ENCODE measurements at regions not wholly inside any gene's neighbourhood (a gene's known extent, or its start where the extent isn't known, plus 50 kb on each side); places are given as distances from the start of the nearest gene placed in this dataset.
A peak's percentile ranks its signal among the peaks of the same experiment; 100 is the strongest.

DNA sequence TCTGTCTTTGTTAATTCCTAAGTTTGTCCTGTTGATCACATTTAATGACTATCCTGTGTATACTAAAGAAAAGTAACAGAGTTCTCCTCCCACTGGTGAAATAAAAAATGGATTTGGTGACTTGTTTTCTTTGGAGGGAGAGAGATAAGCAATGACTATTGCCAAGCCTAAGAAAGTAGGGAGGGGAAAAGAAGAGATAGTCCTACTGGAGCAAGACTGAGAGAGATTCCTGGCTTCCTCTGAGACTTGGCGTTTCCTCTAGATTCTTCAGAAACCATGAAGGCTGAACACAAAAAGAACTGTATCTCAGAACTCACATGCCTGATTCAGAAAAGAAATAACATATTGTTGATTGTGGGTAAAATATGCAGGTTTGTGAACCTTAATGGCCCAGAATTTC, 406.5 kb downstream of the FOXO1 start:
- no peak for DNase-seq (ENCODE audit: extremely low read depth, low read depth)
- TF ChIP-seq, protein P1, sequence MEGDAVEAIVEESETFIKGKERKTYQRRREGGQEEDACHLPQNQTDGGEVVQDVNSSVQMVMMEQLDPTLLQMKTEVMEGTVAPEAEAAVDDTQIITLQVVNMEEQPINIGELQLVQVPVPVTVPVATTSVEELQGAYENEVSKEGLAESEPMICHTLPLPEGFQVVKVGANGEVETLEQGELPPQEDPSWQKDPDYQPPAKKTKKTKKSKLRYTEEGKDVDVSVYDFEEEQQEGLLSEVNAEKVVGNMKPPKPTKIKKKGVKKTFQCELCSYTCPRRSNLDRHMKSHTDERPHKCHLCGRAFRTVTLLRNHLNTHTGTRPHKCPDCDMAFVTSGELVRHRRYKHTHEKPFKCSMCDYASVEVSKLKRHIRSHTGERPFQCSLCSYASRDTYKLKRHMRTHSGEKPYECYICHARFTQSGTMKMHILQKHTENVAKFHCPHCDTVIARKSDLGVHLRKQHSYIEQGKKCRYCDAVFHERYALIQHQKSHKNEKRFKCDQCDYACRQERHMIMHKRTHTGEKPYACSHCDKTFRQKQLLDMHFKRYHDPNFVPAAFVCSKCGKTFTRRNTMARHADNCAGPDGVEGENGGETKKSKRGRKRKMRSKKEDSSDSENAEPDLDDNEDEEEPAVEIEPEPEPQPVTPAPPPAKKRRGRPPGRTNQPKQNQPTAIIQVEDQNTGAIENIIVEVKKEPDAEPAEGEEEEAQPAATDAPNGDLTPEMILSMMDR (IDR thresholded peaks at IDR 0.05; ENCODE audit: low read depth, low read length) = no peak

DNA sequence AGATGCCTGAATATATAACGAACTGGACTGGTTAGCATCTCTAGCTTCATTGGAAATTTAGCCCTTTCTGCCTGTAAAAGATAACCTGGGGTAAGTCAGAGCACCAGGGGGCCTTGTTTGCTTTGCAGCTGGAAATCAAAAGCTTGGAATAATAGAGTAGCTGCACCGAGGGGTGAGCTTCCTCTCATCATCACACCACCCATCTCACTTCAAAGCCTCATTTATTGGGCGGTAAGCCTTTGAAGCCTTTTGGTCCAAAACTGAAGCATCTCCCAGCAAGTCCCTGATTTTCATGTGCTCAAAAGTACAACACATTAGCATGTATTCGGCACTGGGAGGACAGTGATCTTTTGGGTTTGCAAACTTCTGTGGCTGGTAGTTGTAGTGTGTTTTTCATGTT, 405.1 kb downstream of the FOXO1 start:
- TF ChIP-seq, protein P1 (IDR thresholded peaks at IDR 0.05; ENCODE audit: low read depth, low read length) = no peak
- DNase-seq (ENCODE audit: extremely low read depth, low read depth) = no peak

DNA sequence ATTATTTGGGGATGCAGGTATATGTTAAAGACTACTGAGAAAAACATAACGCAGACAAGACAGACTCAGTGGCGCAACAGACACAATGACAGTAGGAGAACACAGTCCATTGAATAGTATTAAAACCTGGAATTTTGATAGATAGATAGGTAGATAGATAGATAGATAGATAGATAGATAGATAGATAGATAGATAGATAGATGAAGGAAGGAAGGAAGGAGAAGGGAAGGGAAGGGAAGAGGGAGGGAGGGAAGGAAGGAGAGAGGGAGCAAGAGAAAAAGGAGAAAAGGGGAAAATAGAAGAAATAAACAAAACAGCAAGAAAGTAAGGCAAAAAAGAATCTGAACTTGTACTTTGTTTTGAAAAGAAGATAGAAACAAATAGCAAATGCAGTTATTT, 404.5 kb downstream of the FOXO1 start:
- TF ChIP-seq, protein P1 (IDR thresholded peaks at IDR 0.05; ENCODE audit: low read depth, low read length) = no peak
- DNase-seq (ENCODE audit: extremely low read depth, low read depth) = no peak

DNA sequence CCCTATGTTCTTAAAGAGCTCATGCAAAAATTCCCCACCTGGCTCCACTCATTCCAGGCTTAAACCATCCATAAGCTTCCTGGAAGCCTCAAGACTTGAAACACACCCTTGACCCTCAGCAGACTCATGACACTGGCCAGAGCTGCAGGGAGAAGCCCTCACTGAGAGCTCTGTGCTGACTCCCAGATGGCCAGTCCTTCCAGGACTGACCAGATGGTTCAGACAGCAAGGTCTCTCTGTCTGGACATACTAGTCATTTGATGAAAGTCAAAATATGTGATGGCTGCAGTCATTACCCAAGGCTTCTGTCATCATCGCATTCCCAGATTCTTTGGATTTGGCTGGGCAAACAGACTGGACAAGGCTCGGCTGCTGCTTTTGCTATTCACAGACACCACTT, 397.4 kb downstream of the FOXO1 start:
- TF ChIP-seq, protein P1 (IDR thresholded peaks at IDR 0.05; ENCODE audit: low read depth, low read length) = no peak
- DNase-seq (ENCODE audit: extremely low read depth, low read depth) = no peak

DNA sequence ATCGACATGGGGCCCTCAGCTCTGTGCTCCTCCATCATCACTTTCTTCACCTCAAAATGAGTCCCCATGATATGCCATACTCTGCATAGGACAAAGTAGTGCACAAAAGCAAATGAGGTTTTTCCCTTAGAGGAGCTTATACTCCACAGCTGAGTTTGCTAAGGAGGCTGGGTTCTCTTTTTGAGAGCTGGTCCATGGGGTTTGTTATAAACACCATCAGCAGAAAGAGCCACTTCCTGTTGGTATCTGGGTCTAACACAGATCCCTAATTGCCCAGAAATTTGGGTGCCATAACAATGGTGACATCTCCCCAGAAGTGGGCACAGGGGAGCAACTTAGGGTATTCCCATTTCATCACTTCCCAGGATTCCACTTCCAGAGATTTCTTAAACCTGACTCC, 395.7 kb downstream of the FOXO1 start:
- TF ChIP-seq, protein P1 (IDR thresholded peaks at IDR 0.05; ENCODE audit: low read depth, low read length) = no peak
- DNase-seq (ENCODE audit: extremely low read depth, low read depth) = no peak

DNA sequence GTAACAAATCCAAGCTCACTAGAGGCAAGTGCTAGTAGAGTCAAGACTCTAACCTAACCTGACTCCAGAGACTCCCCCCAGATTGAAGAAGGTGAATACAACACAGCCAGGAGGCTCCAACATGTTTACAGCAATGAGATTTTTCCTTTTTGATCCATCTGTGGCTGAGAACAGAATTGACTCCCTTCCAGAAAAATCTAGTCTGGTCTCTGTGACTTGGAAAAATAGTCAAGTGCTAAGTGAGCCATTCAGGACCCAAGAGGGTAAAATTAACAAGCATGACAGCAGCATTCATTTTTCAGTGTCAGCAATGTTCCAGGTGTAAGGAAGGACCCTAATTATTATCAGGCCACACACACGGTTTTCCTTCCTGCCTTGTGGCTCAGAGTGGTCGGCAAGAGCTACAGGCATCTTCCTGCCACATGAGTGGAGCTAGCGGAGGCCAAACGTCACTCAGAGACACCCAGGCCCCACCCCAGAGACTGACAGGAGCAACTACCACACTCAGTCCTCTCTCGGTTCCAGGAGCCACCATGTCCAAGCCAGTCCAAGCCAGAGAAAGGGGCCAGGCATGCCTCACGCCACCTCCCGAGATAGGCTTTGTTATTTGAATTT, 395.1 kb downstream of the FOXO1 start:
- TF ChIP-seq, protein P1 (IDR thresholded peaks at IDR 0.05; ENCODE audit: low read depth, low read length) = no peak
- DNase-seq (ENCODE audit: extremely low read depth, low read depth) = no peak

DNA sequence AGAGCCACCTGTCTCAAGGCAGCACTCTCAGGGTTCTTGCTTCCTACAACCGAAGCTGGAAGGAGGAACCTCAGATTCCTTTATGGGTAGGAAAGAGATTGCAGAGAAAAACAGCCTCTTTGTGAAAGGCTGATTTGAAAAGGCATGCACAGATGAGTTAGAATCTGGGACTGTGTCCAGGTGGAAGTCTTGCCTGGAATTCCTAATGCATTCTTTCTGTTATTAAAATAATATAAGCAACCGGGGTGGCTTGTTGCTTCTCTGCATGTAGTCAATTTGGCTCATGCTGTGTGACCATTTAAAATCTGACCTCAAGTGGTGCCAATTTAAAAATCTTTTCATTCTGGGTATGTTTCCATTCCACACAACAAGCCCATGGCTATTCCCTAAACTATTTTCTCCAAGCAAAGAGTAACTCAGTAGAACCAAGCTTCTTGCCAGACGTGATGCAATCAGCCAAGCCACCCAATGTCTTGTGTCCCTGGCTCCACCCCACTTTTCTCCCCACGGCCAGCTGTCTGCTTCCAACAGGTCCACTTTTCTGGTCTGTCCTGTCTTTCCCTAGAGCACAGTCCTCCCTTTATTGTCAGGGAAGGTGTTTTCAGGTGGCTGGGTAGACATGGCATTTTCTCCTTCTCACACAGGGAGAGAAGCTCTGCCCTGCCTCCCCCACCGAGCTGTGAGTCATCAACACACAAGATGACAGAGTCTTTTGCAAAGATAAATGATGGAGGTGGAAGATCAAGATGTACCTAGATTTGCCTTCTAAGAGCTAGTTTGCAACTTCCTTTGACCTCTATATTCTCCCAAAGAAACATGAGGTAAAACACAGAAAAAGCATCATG, 394.3 kb downstream of the FOXO1 start:
- TF ChIP-seq, protein P1 (IDR thresholded peaks at IDR 0.05; ENCODE audit: low read depth, low read length) = no peak
- peak; percentile 18 for DNase-seq (ENCODE audit: extremely low read depth, low read depth)
